Suprapubic skin (tissue), 4 donors: ENCODE measurements at regions not wholly inside any gene's neighbourhood (a gene's known extent, or its start where the extent isn't known, plus 50 kb on each side); places are given as distances from the start of the nearest gene placed in this dataset.

Source experiments
- DNase-seq, 2 donors: peaks; one replicate each; pipeline ENCODE4 v3.0.0-alpha.2; 2019; ENCODE audit warnings: low spot score in 2 of 2
- H3K27ac ChIP-seq: fragments of 200-600 bp; sonication (generic); one replicate; pipeline ENCODE4 v1.5.1; 2019
- H3K27me3 ChIP-seq: fragments of 200-600 bp; sonication (generic); one replicate; pipeline ENCODE4 v1.5.1; 2019
- H3K36me3 ChIP-seq: fragments of 200-600 bp; sonication (generic); one replicate; pipeline ENCODE4 v1.5.1; 2019
- H3K4me1 ChIP-seq: fragments of 200-600 bp; sonication (generic); one replicate; pipeline ENCODE4 v1.5.1; 2019
- H3K4me3 ChIP-seq: fragments of 200-600 bp; sonication (generic); one replicate; pipeline ENCODE4 v1.5.1; 2019; ENCODE audit warnings: mild to moderate bottlenecking
- H3K9me3 ChIP-seq: fragments of 200-600 bp; sonication (generic); one replicate; pipeline ENCODE4 v1.5.1; 2019
- EP300 ChIP-seq: sonication (generic); formaldehyde crosslinking; IDR thresholded peaks from one replicate; pipeline ENCODE4 v1.6.1; 2017; ENCODE audit warnings: antibody characterized with exemption
- POLR2A ChIP-seq, 2 donors: fragments of 450-650 bp; IDR thresholded peaks; one replicate each; pipeline ENCODE4 v1.6.1; 2017; ENCODE audit warnings: antibody characterized with exemption in 2 of 2, mild to moderate bottlenecking in 2 of 2, moderate library complexity in 2 of 2
- POLR2AphosphoS5 ChIP-seq, 3 donors: sonication (generic); formaldehyde crosslinking; IDR thresholded peaks; one replicate each; pipeline ENCODE4 v1.6.1; 2017; ENCODE audit warnings: antibody characterized with exemption in 3 of 3
- WGBS: methylation state at CpG from one replicate; pipeline ENCODE4 v1.1.5; 2018; 5-methylcytosine and 5-hydroxymethylcytosine counted together
- TF ChIP-seq, protein P1 (sequence below), 2 donors: fragments of 200-600 bp in 1 of 2; fragments of 450-650 bp in 1 of 2; sonication (generic) in 1 of 2; IDR thresholded peaks; one replicate each; pipeline ENCODE4 v1.5.1; 2016 to 2019; ENCODE audit warnings: antibody characterized with exemption in 2 of 2, mild to moderate bottlenecking in 1 of 2, moderate library complexity in 1 of 2

DNA sequence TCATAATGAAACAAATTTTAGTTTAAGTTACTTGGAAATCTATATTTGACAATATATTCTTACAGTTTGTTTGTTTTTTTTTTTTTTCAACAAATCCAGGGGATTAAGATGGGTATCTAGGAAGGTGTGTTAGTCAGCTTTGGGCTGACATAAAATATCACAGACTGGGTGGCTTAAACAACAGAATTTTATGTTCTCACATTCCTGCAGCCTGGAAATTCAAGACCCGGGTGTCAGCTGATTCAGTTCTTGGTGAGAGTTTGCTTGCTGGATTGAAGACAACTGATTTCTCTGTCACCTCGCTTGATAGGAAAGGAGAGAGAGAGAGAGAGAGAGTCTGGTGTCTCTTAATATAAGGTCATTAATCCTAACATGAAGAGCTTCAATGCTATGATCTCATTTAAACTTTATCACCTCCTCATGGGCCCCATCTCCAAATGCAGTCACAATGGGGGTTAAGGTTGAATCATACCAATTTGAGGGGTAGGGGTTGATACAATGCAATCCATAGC is 465.2 kb downstream of the CENPC start:
- no peaks in the 10 kb centered on the region for H3K4me1 ChIP-seq
- no peak for TF ChIP-seq POLR2AphosphoS5 (IDR thresholded peaks at IDR 0.05)
- no peak for TF ChIP-seq POLR2A (IDR thresholded peaks at IDR 0.05)
- TF ChIP-seq, protein P1, sequence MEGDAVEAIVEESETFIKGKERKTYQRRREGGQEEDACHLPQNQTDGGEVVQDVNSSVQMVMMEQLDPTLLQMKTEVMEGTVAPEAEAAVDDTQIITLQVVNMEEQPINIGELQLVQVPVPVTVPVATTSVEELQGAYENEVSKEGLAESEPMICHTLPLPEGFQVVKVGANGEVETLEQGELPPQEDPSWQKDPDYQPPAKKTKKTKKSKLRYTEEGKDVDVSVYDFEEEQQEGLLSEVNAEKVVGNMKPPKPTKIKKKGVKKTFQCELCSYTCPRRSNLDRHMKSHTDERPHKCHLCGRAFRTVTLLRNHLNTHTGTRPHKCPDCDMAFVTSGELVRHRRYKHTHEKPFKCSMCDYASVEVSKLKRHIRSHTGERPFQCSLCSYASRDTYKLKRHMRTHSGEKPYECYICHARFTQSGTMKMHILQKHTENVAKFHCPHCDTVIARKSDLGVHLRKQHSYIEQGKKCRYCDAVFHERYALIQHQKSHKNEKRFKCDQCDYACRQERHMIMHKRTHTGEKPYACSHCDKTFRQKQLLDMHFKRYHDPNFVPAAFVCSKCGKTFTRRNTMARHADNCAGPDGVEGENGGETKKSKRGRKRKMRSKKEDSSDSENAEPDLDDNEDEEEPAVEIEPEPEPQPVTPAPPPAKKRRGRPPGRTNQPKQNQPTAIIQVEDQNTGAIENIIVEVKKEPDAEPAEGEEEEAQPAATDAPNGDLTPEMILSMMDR (IDR thresholded peaks at IDR 0.05), result no peak
- TF ChIP-seq EP300, result no peak
- H3K36me3 ChIP-seq, result no peaks in the 10 kb centered on the region
- DNase-seq, result no peak
- no peaks in the 10 kb centered on the region for H3K9me3 ChIP-seq
- WGBS, result 66% methylated on average over 2 of the region's 2 CpGs
- no peak overlapping the region for H3K4me3 ChIP-seq
- H3K27ac ChIP-seq, result no peak overlapping the region
- H3K27me3 ChIP-seq, result no peaks in the 10 kb centered on the region

GRCh38 chr4:67071641-67072040 is 473.7 kb downstream of the CENPC start:
- Histone ChIP-seq H3K4me1 (no peaks in the 10 kb centered on the region), H3K9me3 (peaks cover 4% of the 10 kb centered on the region), H3K36me3 (no peaks in the 10 kb centered on the region), H3K4me3 (no peak overlapping the region), H3K27me3 (no peaks in the 10 kb centered on the region), H3K27ac (no peak overlapping the region)
- DNase-seq, result no peak
- TF ChIP-seq, protein P1 (IDR thresholded peaks at IDR 0.05), result no peak
- TF ChIP-seq POLR2AphosphoS5 (IDR thresholded peaks at IDR 0.05), result no peak
- WGBS, result 77% methylated on average over 5 of the region's 5 CpGs

GRCh38 chr4:67055319-67055718 is 490.0 kb downstream of the CENPC start:
- no peak overlapping the region for H3K27ac ChIP-seq
- TF ChIP-seq POLR2A (IDR thresholded peaks at IDR 0.05), result no peak
- TF ChIP-seq, protein P1 (IDR thresholded peaks at IDR 0.05), result no peak
- TF ChIP-seq POLR2AphosphoS5 (IDR thresholded peaks at IDR 0.05), result no peak
- no peak for TF ChIP-seq EP300

DNA sequence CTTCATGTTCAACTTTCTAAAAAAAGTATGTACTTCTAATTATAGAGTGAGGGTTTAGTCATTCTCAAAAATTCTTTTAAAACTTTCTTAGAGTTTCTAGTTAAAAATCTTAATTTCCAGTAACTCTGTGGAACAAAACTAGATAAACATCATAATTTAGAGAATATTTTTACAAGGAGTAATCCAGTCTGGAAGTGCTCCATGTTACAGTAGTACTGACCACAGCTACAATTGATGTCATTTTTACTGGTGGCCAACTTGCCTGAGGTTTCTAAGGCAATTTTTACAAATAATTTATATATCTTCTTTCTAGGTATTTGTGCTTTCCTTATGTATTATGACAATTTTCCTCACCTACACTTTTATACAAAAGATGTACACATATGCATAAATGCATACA is 490.4 kb downstream of the CENPC start:
- no peaks in the 10 kb centered on the region for H3K9me3 ChIP-seq
- H3K4me1 ChIP-seq, result no peaks in the 10 kb centered on the region
- H3K4me3 ChIP-seq, result no peak overlapping the region
- no peak overlapping the region for H3K27ac ChIP-seq
- no peaks in the 10 kb centered on the region for H3K27me3 ChIP-seq
- DNase-seq, result no peak
- H3K36me3 ChIP-seq, result no peaks in the 10 kb centered on the region
- TF ChIP-seq POLR2AphosphoS5 (IDR thresholded peaks at IDR 0.05), result no peak
- TF ChIP-seq, protein P1 (IDR thresholded peaks at IDR 0.05), result no peak
- TF ChIP-seq EP300, result no peak
- TF ChIP-seq POLR2A (IDR thresholded peaks at IDR 0.05), result no peak

More at GRCh38 chr4:67055319-67055718, 490.0 kb downstream of the CENPC start:
- 77% methylated on average over 3 of the region's 3 CpGs for WGBS
- Histone ChIP-seq H3K27me3 (no peaks in the 10 kb centered on the region), H3K9me3 (no peaks in the 10 kb centered on the region), H3K4me3 (no peak overlapping the region), H3K36me3 (no peaks in the 10 kb centered on the region), H3K4me1 (no peaks in the 10 kb centered on the region)
- no peak for DNase-seq

DNA sequence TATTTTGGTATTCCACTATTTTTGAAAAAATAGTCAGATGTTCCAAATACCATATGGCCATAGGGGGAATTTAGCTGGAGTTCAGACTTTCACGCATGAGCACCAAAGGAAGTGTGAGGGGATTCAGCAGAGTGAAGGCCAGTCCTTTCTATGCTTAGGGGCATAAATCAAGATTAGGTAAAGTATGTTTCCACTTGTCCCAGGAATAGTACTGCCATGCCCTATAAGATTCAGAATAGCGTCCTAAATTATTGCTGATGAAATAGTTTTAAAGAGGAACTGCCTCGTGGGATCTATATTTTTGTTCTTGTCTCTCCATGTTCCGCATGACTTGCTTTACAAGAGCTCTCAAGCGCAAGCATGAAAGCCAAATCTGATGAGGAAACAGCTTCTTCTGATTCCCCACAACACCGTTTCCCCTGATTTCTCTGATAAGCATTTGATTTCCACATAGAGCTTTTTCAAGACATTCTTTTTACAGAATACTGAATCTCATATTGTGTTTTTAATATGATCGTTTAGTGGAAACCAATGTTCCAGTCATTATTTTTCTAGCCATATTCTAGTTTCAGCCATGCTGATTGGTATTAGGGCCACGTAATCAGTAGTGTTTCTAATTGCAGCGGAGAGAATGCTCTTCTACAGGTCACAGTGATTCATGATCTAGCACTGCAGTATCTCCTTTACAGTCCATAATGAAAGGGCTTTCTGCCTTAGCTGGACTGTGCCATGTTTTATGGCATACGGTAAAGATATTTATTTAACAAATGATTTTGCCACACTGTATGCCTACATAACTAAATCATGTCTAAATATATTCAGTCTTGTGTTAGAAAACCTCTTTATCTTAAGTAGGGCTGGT is 492.3 kb downstream of the CENPC start:
- Histone ChIP-seq H3K36me3 (no peaks in the 10 kb centered on the region), H3K27me3 (no peaks in the 10 kb centered on the region), H3K27ac (no peak overlapping the region), H3K4me1 (no peaks in the 10 kb centered on the region), H3K4me3 (no peak overlapping the region), H3K9me3 (no peaks in the 10 kb centered on the region)
- TF ChIP-seq, protein P1 (IDR thresholded peaks at IDR 0.05), result no peak
- TF ChIP-seq EP300 (no peak), POLR2AphosphoS5 (IDR thresholded peaks at IDR 0.05) (no peak), POLR2A (IDR thresholded peaks at IDR 0.05) (no peak)
- WGBS, result 69% methylated on average over 10 of the region's 10 CpGs
- no peak for DNase-seq
